CD1c-positive myeloid dendritic cell (primary cell): ENCODE measurements at regions not wholly inside any gene's neighbourhood (a gene's known extent, or its start where the extent isn't known, plus 50 kb on each side); places are given as distances from the start of the nearest gene placed in this dataset.

Experiments used
- DNase-seq: peaks from one replicate; pipeline ENCODE4 v3.0.0-alpha.2; 2016; ENCODE audit errors: extremely low spot score

DNA sequence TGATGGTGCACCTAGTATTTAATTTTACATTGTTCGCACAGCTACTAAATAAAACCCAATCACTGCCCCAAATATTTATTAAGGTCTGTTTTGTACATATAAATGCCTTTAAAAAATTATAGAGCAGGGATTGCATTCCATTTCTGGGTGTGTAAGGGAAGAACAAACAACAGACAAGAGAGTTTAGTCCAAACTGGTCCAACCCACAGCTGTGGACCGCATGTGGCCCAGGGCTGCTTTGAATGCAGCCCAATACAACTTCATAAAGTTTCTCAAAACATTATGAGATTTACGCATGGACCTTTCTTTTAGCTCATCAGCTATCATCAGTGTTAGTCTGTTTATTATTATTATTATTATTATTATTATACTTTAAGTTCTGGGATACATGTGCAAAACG, 114.8 kb upstream of the LRATD1 start:
- no peak for DNase-seq

DNA sequence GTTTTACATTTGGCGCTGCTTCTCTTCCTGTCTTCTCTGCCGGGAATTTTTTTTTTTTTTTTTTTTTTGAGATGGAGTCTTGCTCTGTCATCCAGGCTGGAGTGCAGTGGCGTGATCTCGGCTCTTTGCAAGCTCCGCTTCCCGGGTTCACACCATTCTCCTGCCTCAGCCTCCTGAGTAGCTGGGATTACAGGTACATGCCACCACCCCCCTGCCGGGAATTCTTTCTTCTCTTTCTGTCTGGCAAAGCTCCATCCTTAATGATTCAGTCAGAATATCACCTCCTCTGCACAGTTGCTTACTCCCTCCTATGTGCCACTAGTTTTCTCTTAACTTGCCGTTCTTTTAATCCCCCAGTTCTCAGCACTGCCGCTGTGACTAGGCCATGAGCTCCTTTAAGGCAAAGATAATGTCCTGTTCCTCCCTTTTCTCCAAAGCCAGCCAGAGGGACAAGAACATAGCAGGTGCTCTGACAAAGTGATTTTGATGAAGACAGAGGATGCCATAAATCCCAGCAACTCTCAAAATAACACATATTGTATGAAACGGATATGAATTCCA, 112.1 kb upstream of the LRATD1 start:
- DNase-seq, result no peak

DNA sequence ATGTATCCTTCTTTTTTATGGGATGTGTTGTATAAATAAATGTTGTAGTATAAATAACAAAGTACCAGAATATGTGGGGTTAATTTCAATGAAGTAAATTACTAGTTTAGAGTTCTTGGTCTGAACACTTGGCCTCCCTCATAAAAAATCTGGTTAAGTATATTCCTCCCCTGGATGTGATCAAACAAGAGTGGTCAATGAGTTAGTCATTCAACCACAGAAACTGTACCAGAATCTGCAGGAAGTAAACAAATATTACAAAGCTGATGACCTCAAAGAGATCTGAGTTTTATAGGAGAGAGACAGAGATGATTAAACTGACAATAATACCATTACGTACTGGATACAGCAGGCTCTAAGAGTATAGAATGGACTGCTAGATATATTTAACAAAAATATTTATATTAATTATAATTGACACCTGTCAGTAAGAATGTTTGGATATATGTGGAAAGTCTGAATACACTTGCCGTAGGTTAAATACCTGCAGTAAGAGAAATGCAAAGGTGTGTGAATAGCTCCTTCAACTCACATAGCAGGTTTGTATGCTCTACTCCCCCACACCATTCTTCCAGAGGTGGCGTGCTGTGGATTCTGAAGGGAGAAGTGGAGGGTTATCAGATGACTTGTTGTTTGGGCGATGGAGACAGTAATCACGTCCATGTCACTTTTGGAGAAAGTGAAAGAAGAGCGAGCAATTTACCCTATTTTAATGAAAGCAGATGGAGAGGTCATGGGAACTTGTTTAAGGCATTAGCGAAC, 108.3 kb upstream of the LRATD1 start:
- no peak for DNase-seq

GRCh38 chr2:14524803-14525080, 107.8 kb upstream of the LRATD1 start:
- DNase-seq, result no peak

DNA sequence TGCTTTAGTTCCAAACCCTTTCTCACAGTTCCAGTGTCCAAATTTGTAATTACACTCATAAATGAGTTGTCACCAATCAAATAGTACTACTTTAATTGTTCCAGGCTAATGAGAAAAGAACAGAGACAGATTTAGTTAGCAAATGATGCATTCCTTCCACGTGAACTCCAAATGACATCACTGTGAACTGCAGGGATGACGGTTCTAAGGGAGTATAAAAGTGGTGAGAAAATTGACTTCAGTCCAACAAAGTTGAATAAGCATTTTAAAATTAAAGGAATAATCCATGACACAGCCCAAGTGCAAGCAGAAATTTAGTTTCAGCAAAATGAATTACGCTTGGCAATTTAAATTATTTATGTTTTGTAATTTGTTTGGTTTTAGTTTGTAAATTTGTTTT, 102.0 kb upstream of the LRATD1 start:
- DNase-seq, result no peak

DNA sequence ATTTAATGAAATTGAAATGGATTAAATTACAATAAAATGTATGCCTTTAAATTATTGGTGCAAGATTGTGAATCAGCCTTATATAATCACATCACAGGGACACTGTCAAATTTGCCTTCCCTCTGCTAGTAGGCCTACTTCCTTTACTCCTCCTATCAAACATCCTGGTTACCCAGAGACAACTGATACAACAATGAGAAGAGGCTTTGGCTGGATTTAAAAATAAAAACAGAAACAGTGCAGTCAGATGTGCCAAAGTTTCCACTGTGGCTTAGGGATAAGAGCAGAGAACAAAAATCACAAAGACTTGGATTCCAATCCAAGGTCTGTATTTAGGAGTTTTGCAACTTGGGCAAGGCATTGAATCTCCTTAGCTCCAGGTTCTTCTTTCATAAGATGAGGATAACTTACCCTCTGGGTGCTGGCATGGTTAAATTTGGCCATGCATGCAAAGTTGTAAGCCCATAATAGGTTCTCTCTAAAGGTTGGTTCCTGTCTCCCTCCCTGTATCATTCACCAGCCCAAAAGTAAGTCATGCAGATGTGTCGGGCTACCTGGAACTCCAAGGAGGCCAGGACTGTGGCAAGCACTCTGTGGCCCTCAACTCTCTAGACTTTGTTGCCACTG, 99.3 kb upstream of the LRATD1 start:
- DNase-seq, result no peak

GRCh38 chr2:14535156-14535555, 97.4 kb upstream of the LRATD1 start:
- DNase-seq, result no peak

GRCh38 chr2:14536976-14537375, 95.5 kb upstream of the LRATD1 start:
- DNase-seq, result no peak

DNA sequence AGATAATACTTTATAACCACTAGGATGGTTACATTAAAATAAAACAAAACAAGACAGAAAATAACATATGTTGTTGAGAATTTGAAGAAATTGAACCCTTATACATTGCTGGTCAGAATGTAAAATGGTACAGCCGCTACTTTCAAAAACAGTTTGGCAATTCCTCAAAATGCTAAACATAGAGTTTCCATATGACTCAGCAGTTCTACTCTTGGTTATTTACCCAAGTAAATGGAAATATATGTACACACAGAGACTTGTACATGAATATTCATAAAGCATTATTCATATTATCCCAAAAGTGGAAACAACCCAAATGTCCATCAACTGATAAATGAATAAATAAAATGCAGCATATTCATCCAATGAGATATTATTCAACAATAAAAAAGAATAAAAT, 92.5 kb upstream of the LRATD1 start:
- DNase-seq, result no peak

- no peak for DNase-seq
These were observed 89.2 kb upstream of the LRATD1 start for GRCh38 chr2:14543284-14543683.

- no peak for DNase-seq
These were observed 88.3 kb upstream of the LRATD1 start for GRCh38 chr2:14544247-14544646.

DNA sequence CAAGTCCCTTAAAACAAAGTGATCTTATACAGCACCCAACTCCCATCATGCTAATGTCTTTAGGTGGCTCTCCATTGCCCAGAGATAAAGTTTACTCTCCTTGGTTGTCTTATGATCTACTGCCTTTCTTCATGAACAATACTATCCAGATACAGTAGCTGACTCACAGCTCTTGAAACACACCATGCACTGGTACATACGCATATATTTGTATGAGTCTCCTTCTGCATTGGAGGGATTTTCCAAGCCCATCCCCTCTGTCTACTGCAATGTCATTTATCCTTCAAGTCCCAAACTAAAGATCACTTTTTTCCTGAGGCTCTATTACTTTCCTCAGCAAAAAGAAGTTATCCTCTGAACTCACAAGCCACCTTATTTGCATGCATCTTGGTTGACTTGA, 84.7 kb upstream of the LRATD1 start:
- DNase-seq, result no peak

DNA sequence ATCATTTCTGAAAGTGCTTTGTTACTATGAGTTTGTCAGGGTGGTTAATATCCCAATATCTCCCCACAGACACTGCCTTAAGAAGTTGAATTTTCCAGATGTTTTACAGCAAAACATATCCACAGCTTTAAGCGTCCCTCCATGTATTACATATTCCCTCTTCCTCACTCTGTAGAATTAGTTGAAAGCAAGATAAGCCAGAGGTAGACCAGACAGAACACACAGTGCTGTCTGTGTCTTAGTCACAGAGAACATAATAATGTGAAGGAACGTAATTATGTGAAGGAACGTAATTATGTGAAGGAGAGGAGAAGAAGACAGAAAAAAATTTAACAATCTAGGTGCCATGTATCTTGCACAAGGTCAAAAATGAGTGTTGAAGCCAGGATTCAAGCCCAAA, 81.9 kb upstream of the LRATD1 start:
- DNase-seq, result no peak

- no peak for DNase-seq
These were observed 81.4 kb upstream of the LRATD1 start for GRCh38 chr2:14551069-14551468.

DNA sequence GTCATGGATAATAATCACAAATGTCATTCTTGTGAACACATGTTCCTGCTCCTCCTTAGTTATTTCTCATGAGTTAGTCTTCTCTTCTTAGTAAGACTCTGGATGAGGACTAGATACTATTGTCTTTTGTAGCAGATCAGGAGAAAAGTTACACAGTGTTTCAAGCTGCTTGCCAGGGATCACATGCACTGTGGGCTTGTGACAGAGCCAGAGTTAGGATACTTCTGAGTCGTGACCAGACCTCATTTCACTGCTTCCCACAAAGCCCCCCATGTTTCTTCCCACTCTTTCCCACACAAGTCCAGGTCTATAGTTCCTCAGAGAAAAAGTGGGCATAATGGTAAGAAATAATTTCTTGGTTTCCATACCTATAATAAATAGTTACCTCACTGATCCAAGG, 80.2 kb upstream of the LRATD1 start:
- no peak for DNase-seq

GRCh38 chr2:14552818-14553217, 79.7 kb upstream of the LRATD1 start:
- DNase-seq, result no peak

GRCh38 chr2:14554849-14555545, 77.5 kb upstream of the LRATD1 start:
- no peak for DNase-seq

GRCh38 chr2:14557111-14557510, 75.4 kb upstream of the LRATD1 start:
- no peak for DNase-seq

GRCh38 chr2:14557916-14558315, 74.6 kb upstream of the LRATD1 start:
- no peak for DNase-seq

GRCh38 chr2:14558335-14558919, 74.1 kb upstream of the LRATD1 start:
- DNase-seq, result no peak

DNA sequence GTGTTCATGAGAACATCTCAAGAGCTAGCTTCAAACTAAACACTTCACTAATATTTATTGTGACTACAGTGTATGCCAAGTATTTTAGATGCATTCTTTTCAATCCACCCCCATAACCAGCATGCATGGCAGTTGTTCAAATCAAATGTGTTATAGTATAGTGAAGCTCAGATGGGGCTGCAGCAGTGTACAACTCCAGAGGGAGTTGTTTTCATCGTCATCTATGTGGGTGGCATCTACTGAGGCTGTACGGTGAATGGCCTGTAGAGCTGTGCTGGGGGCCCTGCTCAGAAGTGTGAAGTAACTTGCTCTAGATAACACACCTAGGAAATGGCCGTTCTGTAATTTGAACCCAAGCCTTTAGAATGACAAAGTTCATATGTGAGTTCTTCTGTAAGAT, 71.8 kb upstream of the LRATD1 start:
- DNase-seq, result no peak

DNA sequence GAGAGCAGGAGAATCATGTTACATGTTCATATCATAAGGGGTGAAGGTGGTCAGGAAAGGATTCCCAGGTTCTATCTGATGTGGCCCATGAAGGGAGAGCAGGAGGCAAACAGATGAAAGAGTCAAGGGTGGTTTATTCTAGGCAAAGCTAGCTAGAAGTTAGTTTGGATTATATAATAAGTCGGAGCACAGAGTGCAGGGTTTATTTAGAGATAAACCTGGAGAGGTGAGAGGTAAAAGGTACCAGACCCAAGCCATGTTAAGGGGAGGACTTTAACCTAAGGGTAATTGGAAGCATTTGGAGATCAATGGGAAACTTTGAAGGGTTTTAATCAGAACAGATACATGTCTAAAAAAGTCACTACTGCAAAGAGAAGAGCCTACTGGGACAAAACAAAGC, 69.2 kb upstream of the LRATD1 start:
- no peak for DNase-seq

- no peak for DNase-seq
These were observed 66.9 kb upstream of the LRATD1 start for GRCh38 chr2:14565666-14566065.
